Tibial artery (tissue), 4 donors: ENCODE measurements at regions not wholly inside any gene's neighbourhood (a gene's known extent, or its start where the extent isn't known, plus 50 kb on each side); places are given as distances from the start of the nearest gene placed in this dataset.

Source experiments
- DNase-seq, 2 donors: peaks; one replicate each; pipeline ENCODE4 v3.0.0-alpha.2; 2019
- H3K27ac ChIP-seq, 2 donors: fragments of 200-600 bp; sonication (generic) in 1 of 2; 1 replicate in 1 of 2; 2 replicates in 1 of 2; pipeline ENCODE4 v1.5.1; 2018 to 2019; ENCODE audit warnings: mild to moderate bottlenecking in 1 of 2
- H3K27me3 ChIP-seq, 2 donors: fragments of 200-600 bp; sonication (generic) in 1 of 2; one replicate each; pipeline versions ENCODE4 v1.5.1 to v1.6.0; 2016 to 2019
- H3K36me3 ChIP-seq, 3 donors: fragments of 200-600 bp; sonication (generic) in 2 of 3; one replicate each; pipeline ENCODE4 v1.5.1; 2016 to 2019; ENCODE audit warnings: mild to moderate bottlenecking in 2 of 3
- H3K4me1 ChIP-seq, 4 donors: fragments of 200-600 bp; sonication (generic) in 2 of 4; 1 replicate in 3 of 4; 2 replicates in 1 of 4; pipeline ENCODE4 v1.5.1; 2016 to 2019
- H3K4me3 ChIP-seq, 2 donors: fragments of 200-600 bp; sonication (generic) in 1 of 2; 1 replicate in 1 of 2; 2 replicates in 1 of 2; pipeline ENCODE4 v1.5.1; 2018 to 2019; ENCODE audit warnings: mild to moderate bottlenecking in 2 of 2
- H3K9me3 ChIP-seq, 3 donors: fragments of 200-600 bp; sonication (generic) in 1 of 3; one replicate each; pipeline ENCODE4 v1.5.1; 2016 to 2019
- CTCF ChIP-seq, 2 experiments: fragments of 200-600 bp in 1 of 2; fragments of 450-650 bp in 1 of 2; IDR thresholded peaks; one replicate each; pipeline ENCODE4 v1.5.1; 2017 to 2019; ENCODE audit warnings: antibody characterized with exemption in 2 of 2, mild to moderate bottlenecking in 1 of 2, moderate library complexity in 1 of 2
- intact Hi-C: fragments of 100-400 bp; cut with DNase I; formaldehyde crosslinking; loops from one replicate; pipeline ENCODE4 v1.15.0; 2023; ENCODE audit warnings: low total_unique reads

GRCh38 chr3:64357481-64357880 is 132.2 kb upstream of the PRICKLE2 start:
- no peak for TF ChIP-seq CTCF (IDR thresholded peaks at IDR 0.05)
- no peaks in the 10 kb centered on the region for H3K36me3 ChIP-seq
- intact Hi-C loops = no loop called here
- no peak overlapping the region for H3K27ac ChIP-seq
- peaks cover 0 to 3% (median 0%) of the 10 kb centered on the region in 4 donors for H3K4me1 ChIP-seq
- no peaks in the 10 kb centered on the region for H3K27me3 ChIP-seq
- H3K9me3 ChIP-seq = no peaks in the 10 kb centered on the region
- no peak for DNase-seq
- no peak overlapping the region for H3K4me3 ChIP-seq

GRCh38 chr3:64355401-64355807 is 130.1 kb upstream of the PRICKLE2 start:
- Histone ChIP-seq H3K9me3 (no peaks in the 10 kb centered on the region), H3K27ac (peak overlapping the region in 1 of 2 donors; percentile 19), H3K27me3 (no peaks in the 10 kb centered on the region), H3K4me1 (peaks cover 0 to 6% (median 1%) of the 10 kb centered on the region in 4 donors), H3K36me3 (no peaks in the 10 kb centered on the region), H3K4me3 (no peak overlapping the region)
- intact Hi-C loops = no loop called here
- no peak for DNase-seq
- no peak for TF ChIP-seq CTCF (IDR thresholded peaks at IDR 0.05)

- Histone ChIP-seq H3K27me3 (no peaks in the 10 kb centered on the region), H3K4me1 (peaks cover 0 to 6% (median 1%) of the 10 kb centered on the region in 4 donors), H3K27ac (peak overlapping the region in 1 of 2 donors; percentile 19), H3K9me3 (no peaks in the 10 kb centered on the region), H3K36me3 (no peaks in the 10 kb centered on the region), H3K4me3 (no peak overlapping the region)
- intact Hi-C loops = no loop called here
- TF ChIP-seq CTCF (IDR thresholded peaks at IDR 0.05) = no peak
- DNase-seq = no peak
Measured at GRCh38 chr3:64354956-64355355, 129.7 kb upstream of the PRICKLE2 start.

- intact Hi-C loops = no loop called here
- Histone ChIP-seq H3K4me1 (peaks cover 0 to 6% (median 1%) of the 10 kb centered on the region in 4 donors), H3K36me3 (no peaks in the 10 kb centered on the region), H3K4me3 (no peak overlapping the region), H3K27me3 (no peaks in the 10 kb centered on the region), H3K9me3 (no peaks in the 10 kb centered on the region), H3K27ac (no peak overlapping the region)
- no peak for TF ChIP-seq CTCF (IDR thresholded peaks at IDR 0.05)
- no peak for DNase-seq
Measured at GRCh38 chr3:64354221-64354620, 129.0 kb upstream of the PRICKLE2 start.

GRCh38 chr3:64353226-64353625 is 128.0 kb upstream of the PRICKLE2 start:
- Histone ChIP-seq H3K27ac (no peak overlapping the region), H3K4me1 (peaks cover 0 to 6% (median 1%) of the 10 kb centered on the region in 4 donors), H3K36me3 (no peaks in the 10 kb centered on the region), H3K4me3 (no peak overlapping the region), H3K27me3 (no peaks in the 10 kb centered on the region), H3K9me3 (no peaks in the 10 kb centered on the region)
- no peak for DNase-seq
- intact Hi-C loops = no loop called here
- no peak for TF ChIP-seq CTCF (IDR thresholded peaks at IDR 0.05)

GRCh38 chr3:64352639-64352992 is 127.3 kb upstream of the PRICKLE2 start:
- Histone ChIP-seq H3K9me3 (no peaks in the 10 kb centered on the region), H3K4me1 (peaks cover 0 to 6% (median 1%) of the 10 kb centered on the region in 4 donors), H3K36me3 (no peaks in the 10 kb centered on the region), H3K4me3 (no peak overlapping the region), H3K27me3 (no peaks in the 10 kb centered on the region), H3K27ac (no peak overlapping the region)
- no peak for DNase-seq
- no peak for TF ChIP-seq CTCF (IDR thresholded peaks at IDR 0.05)
- intact Hi-C loops = no loop called here
